ENCODE measurements at regions not wholly inside any gene's neighbourhood (a gene's known extent, or its start where the extent isn't known, plus 50 kb on each side); places are given as distances from the start of the nearest gene placed in this dataset.

- DNase-seq, result no peak
These were observed 321.7 kb upstream of the TSHZ3 start for GRCh38 chr19:31670931-31671330.

- no peak for DNase-seq
These were observed 322.3 kb upstream of the TSHZ3 start for GRCh38 chr19:31671411-31672035.

GRCh38 chr19:31674503-31675192 lies 325.4 kb upstream of the TSHZ3 start:
- no peak for DNase-seq

GRCh38 chr19:31675193-31675913 lies 326.1 kb upstream of the TSHZ3 start:
- DNase-seq, result no peak

GRCh38 chr19:31676271-31677004 lies 327.2 kb upstream of the TSHZ3 start:
- DNase-seq, result no peak

- no peak for DNase-seq
These were observed 329.2 kb upstream of the TSHZ3 start for GRCh38 chr19:31678421-31678820.

GRCh38 chr19:31681121-31681520 lies 331.9 kb upstream of the TSHZ3 start:
- no peak for DNase-seq

- DNase-seq, result no peak
These were observed 344.1 kb upstream of the TSHZ3 start for GRCh38 chr19:31693131-31693932.

GRCh38 chr19:31693933-31694269 lies 344.7 kb upstream of the TSHZ3 start:
- DNase-seq, result no peak

GRCh38 chr19:31694761-31695160 lies 345.5 kb upstream of the TSHZ3 start:
- DNase-seq, result no peak

- no peak for DNase-seq
These were observed 350.2 kb upstream of the TSHZ3 start for GRCh38 chr19:31699421-31699820.

- no peak for DNase-seq
These were observed 351.9 kb upstream of the TSHZ3 start for GRCh38 chr19:31701146-31701545.

GRCh38 chr19:31705656-31706055 lies 356.4 kb upstream of the TSHZ3 start:
- DNase-seq, result no peak

- no peak for DNase-seq
These were observed 356.9 kb upstream of the TSHZ3 start for GRCh38 chr19:31706131-31706530.

- DNase-seq, result no peak
These were observed 357.7 kb upstream of the TSHZ3 start for GRCh38 chr19:31706691-31707620.

GRCh38 chr19:31708520-31708919 lies 359.3 kb upstream of the TSHZ3 start:
- DNase-seq, result no peak

GRCh38 chr19:31709476-31709875 lies 360.2 kb upstream of the TSHZ3 start:
- DNase-seq, result no peak

GRCh38 chr19:31715249-31715945 lies 366.2 kb upstream of the TSHZ3 start:
- DNase-seq, result no peak

- DNase-seq, result no peak
These were observed 367.6 kb upstream of the TSHZ3 start for GRCh38 chr19:31716826-31717225.

- no peak for DNase-seq
These were observed 368.2 kb upstream of the TSHZ3 start for GRCh38 chr19:31717269-31717923.

Data from NCI-H2107 (cell line).